Ovary (tissue), 7 donors: ENCODE measurements at regions not wholly inside any gene's neighbourhood (a gene's known extent, or its start where the extent isn't known, plus 50 kb on each side); places are given as distances from the start of the nearest gene placed in this dataset.

ENCODE experiments used
- DNase-seq, 5 donors: peaks; one replicate each; pipeline ENCODE4 v3.0.0-alpha.2; 2019 to 2020
- H3K27ac ChIP-seq, 2 donors: fragments of 200-600 bp; one replicate each; pipeline versions ENCODE4 v1.5.1 to v1.8.0; 2019 to 2022
- H3K27me3 ChIP-seq: fragments of 200-600 bp; one replicate; pipeline ENCODE4 v1.8.0; 2022
- H3K36me3 ChIP-seq: fragments of 200-600 bp; sonication (generic); one replicate; pipeline ENCODE4 v1.5.1; 2019
- H3K4me1 ChIP-seq: one replicate; pipeline ENCODE4 v1.8.1; 2013; ENCODE audit warnings: mild to moderate bottlenecking, moderate library complexity; ENCODE audit not compliant: insufficient read depth
- H3K4me3 ChIP-seq: fragments of 200-600 bp; sonication (generic); one replicate; pipeline ENCODE4 v1.5.1; 2017
- H3K9me3 ChIP-seq, 2 donors: fragments of 200-600 bp in 1 of 2; sonication (generic) in 1 of 2; one replicate each; pipeline versions ENCODE4 v1.5.1 to v1.8.1; 2013 to 2019; ENCODE audit warnings: mild to moderate bottlenecking in 1 of 2, moderate library complexity in 1 of 2
- EP300 ChIP-seq: sonication (generic); formaldehyde crosslinking; IDR thresholded peaks from one replicate; pipeline ENCODE4 v1.6.1; 2017; ENCODE audit warnings: antibody characterized with exemption
- POLR2A ChIP-seq: fragments of 450-650 bp; IDR thresholded peaks from one replicate; pipeline ENCODE4 v1.6.1; 2017; ENCODE audit warnings: antibody characterized with exemption, mild to moderate bottlenecking, moderate library complexity
- WGBS, 3 donors: extraction: QIAGEN DNeasy Blood & Tissue Kit in 1 of 3; methylation state at CpG; one replicate each; pipeline versions ENCODE4 v1.1.5 to v1.1.7; 2013 to 2017; 5-methylcytosine and 5-hydroxymethylcytosine counted together
- intact Hi-C, 4 donors: fragments of 100-400 bp; cut with DNase I; formaldehyde crosslinking; loops; one replicate each; pipeline versions ENCODE4 v1.11.0 to v1.15.1; 2022 to 2023
- TF ChIP-seq, protein P1 (sequence below), 3 donors: fragments of 450-650 bp in 2 of 3; fragments of 200-600 bp in 1 of 3; IDR thresholded peaks; one replicate each; pipeline versions ENCODE4 v1.5.1 to v1.8.0; 2016 to 2022; ENCODE audit warnings: antibody characterized with exemption in 3 of 3, mild to moderate bottlenecking in 1 of 3
- donor health status: DM: no; HTN: no; CAD: no; lungs with moderate emphysema.
- donor health status: DM: no; HTN: no; CAD: no.
- donor health status: Bipolar disorder and iron deficiency.
- donor health status: DM: no; HTN: no; CAD: no.
- donor health status: DM: yes; HTN: yes; CAD: no.

DNA sequence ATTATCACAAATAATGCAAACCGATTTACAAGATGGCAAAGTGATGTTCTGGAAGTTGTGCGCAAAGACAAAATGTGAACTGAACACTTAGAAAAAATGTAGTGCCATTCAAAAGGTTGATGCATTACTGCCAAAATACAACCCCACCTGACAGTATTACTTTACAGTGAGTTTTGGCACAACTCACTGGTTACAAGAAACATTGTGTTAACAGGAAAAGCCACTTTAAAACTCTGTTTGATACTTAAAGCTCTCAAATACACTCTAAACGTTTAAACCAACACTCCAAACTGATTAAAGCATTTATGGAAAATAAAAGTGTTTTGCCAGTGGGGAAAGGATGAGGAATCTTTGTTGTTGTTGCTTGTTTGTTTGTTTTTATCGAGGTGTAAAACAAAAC lies 173.4 kb upstream of the SATB2 start:
- H3K36me3 ChIP-seq: no peaks in the 10 kb centered on the region
- DNase-seq: no peak
- intact Hi-C loops: no loop called here
- H3K27ac ChIP-seq: no peak overlapping the region
- no peaks in the 10 kb centered on the region for H3K4me1 ChIP-seq
- no peaks in the 10 kb centered on the region for H3K9me3 ChIP-seq
- no peak for TF ChIP-seq POLR2A
- no peak for TF ChIP-seq EP300
- TF ChIP-seq, protein P1, sequence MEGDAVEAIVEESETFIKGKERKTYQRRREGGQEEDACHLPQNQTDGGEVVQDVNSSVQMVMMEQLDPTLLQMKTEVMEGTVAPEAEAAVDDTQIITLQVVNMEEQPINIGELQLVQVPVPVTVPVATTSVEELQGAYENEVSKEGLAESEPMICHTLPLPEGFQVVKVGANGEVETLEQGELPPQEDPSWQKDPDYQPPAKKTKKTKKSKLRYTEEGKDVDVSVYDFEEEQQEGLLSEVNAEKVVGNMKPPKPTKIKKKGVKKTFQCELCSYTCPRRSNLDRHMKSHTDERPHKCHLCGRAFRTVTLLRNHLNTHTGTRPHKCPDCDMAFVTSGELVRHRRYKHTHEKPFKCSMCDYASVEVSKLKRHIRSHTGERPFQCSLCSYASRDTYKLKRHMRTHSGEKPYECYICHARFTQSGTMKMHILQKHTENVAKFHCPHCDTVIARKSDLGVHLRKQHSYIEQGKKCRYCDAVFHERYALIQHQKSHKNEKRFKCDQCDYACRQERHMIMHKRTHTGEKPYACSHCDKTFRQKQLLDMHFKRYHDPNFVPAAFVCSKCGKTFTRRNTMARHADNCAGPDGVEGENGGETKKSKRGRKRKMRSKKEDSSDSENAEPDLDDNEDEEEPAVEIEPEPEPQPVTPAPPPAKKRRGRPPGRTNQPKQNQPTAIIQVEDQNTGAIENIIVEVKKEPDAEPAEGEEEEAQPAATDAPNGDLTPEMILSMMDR (IDR thresholded peaks at IDR 0.05): no peak
- 61 to 69% (median 65%) methylated on average over 4 of the region's 4 CpGs for WGBS, 3 donors
- H3K27me3 ChIP-seq: no peaks in the 10 kb centered on the region
- no peak overlapping the region for H3K4me3 ChIP-seq

DNA sequence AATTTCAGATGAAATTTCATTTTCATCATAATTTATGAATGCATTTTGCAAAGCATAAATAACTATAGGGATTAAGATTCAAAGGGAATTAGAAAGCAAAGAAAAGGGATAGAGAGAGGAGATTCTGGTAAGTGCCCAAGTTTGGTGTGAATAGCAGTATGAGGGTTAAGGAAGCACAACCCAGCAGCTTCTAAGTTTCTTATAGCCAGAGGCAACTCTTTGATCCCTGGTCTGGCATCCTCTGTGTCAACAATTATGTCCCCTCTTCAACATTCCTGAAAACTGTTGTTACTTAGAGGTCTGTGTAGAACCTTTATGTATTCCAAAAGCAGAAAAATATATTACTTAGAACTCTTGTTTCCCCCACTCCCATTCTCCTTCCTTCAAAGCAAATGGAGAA lies 171.6 kb upstream of the SATB2 start:
- no peak overlapping the region for H3K27ac ChIP-seq
- no peak overlapping the region for H3K4me3 ChIP-seq
- H3K27me3 ChIP-seq: no peaks in the 10 kb centered on the region
- DNase-seq: no peak
- H3K9me3 ChIP-seq: no peaks in the 10 kb centered on the region
- H3K36me3 ChIP-seq: no peaks in the 10 kb centered on the region
- no peaks in the 10 kb centered on the region for H3K4me1 ChIP-seq
- TF ChIP-seq EP300: no peak
- TF ChIP-seq, protein P1 (IDR thresholded peaks at IDR 0.05): no peak
- intact Hi-C loops: no loop called here

DNA sequence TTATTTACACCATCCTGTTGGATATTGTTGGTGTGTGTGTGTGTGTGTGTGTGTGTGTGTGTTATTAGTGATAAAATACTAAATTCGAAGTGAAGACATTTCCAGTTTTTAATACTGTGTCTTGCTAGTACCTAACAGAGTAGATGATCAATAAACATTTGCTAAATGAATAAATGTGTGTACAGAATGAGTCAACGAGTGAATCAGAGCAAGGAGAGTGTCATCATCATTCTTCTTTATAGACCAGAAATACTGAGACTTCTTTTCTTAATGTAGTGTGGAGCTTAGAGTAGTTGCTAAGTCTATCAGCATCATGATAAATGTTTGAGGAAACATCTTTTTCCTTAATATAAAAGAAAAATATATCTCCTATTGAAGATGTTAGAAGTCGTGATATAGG lies 169.7 kb upstream of the SATB2 start:
- TF ChIP-seq POLR2A: no peak
- TF ChIP-seq, protein P1 (IDR thresholded peaks at IDR 0.05): no peak
- TF ChIP-seq EP300: no peak

DNA sequence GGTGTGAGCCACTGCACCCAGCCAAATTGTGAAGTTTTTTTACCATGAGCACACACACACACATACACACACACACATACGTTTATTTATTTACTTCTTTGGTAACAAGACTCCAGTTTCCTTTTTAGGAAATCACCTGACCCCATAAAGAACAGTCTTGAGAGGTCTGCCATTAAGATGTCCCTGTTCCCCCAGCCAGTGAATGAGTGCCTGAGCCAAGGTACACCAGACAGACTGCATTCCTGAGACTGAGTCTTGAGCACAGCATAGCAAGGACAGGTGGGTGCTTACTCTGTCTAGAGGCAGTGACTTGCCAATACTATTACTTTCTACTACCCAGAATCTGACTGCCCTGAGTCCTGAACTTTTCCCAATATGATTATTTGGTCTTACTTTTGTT lies 167.2 kb upstream of the SATB2 start:
- TF ChIP-seq, protein P1 (IDR thresholded peaks at IDR 0.05): no peak
- TF ChIP-seq POLR2A: no peak
- TF ChIP-seq EP300: no peak
- Histone ChIP-seq H3K4me1 (no peaks in the 10 kb centered on the region), H3K4me3 (no peak overlapping the region), H3K36me3 (no peaks in the 10 kb centered on the region), H3K9me3 (no peaks in the 10 kb centered on the region), H3K27ac (no peak overlapping the region), H3K27me3 (no peaks in the 10 kb centered on the region)
- 24 to 50% (median 42%) methylated on average over 1 of the region's 1 CpG for WGBS, 3 donors
- intact Hi-C loops: no loop called here
- DNase-seq: no peak

More for the DNA sequence above, 169.7 kb upstream of the SATB2 start:
- Histone ChIP-seq H3K9me3 (no peaks in the 10 kb centered on the region), H3K36me3 (no peaks in the 10 kb centered on the region), H3K27ac (no peak overlapping the region), H3K4me1 (no peaks in the 10 kb centered on the region), H3K4me3 (no peak overlapping the region), H3K27me3 (no peaks in the 10 kb centered on the region)
- no peak for DNase-seq
- 44 to 76% (median 48%) methylated on average over 3 of the region's 3 CpGs for WGBS, 3 donors
- intact Hi-C loops: no loop called here
